SU-DHL-6 (cell line): ENCODE measurements at regions not wholly inside any gene's neighbourhood (a gene's known extent, or its start where the extent isn't known, plus 50 kb on each side); places are given as distances from the start of the nearest gene placed in this dataset.

Source experiments
- H2AFZ ChIP-seq: fragments of 200-600 bp; sonication (generic); 2 replicates; pipeline ENCODE4 v1.6.1; 2014; ENCODE audit warnings: low read depth, mild to moderate bottlenecking, moderate library complexity, mixed read lengths, antibody characterized with exemption, low read length; ENCODE audit not compliant: severe bottlenecking
- H3F3A ChIP-seq: fragments of 200-600 bp; shearing (Covaris generic); 2 replicates; pipeline ENCODE4 v1.6.0; 2016; ENCODE audit warnings: antibody characterized with exemption, mild to moderate bottlenecking; ENCODE audit not compliant: insufficient read depth
- H3K27ac ChIP-seq: fragments of 200-600 bp; sonication (generic); 2 replicates; pipeline ENCODE4 v1.5.1; 2016; ENCODE audit warnings: low read depth, mild to moderate bottlenecking, low read length, moderate library complexity, mixed read lengths
- H3K27me3 ChIP-seq: fragments of 200-600 bp; sonication (generic), shearing (Covaris generic); 2 replicates; pipeline ENCODE4 v1.6.0; 2014; ENCODE audit warnings: mild to moderate bottlenecking, low read length
- H3K36me3 ChIP-seq: fragments of 200-600 bp; sonication (generic); 2 replicates; pipeline ENCODE4 v1.6.1; 2014; ENCODE audit warnings: mild to moderate bottlenecking, low read length, mixed read lengths
- H3K4me2 ChIP-seq: fragments of 300-600, 200-600 bp; shearing (Covaris generic), sonication (generic); 2 replicates; pipeline ENCODE4 v1.6.0; 2014; ENCODE audit warnings: low read length, low read depth, mild to moderate bottlenecking; ENCODE audit not compliant: poor library complexity, severe bottlenecking
- H3K4me3 ChIP-seq: fragments of 200-600 bp; sonication (generic); 2 replicates; pipeline ENCODE4 v1.5.1; 2014; ENCODE audit warnings: antibody characterized with exemption, low read length, mild to moderate bottlenecking, mixed read lengths; ENCODE audit not compliant: insufficient read depth, poor library complexity, severe bottlenecking
- H3K79me2 ChIP-seq: fragments of 200-600 bp; sonication (generic); 2 replicates; pipeline ENCODE4 v1.6.1; 2014; ENCODE audit warnings: mild to moderate bottlenecking, low read length, moderate library complexity; ENCODE audit not compliant: insufficient read depth
- H3K9ac ChIP-seq: fragments of 200-600 bp; sonication (generic); 2 replicates; pipeline ENCODE4 v1.7.0; 2014; ENCODE audit warnings: mild to moderate bottlenecking, low read length
- H3K9me2 ChIP-seq: fragments of 200-600 bp; sonication (generic); replicated peaks from 2 replicates; pipeline ENCODE4 v1.6.1; 2014; ENCODE audit warnings: low read length; ENCODE audit not compliant: insufficient read depth
- H3K9me3 ChIP-seq: fragments of 200-600 bp; sonication (generic); 2 replicates; pipeline ENCODE4 v1.6.1; 2014; ENCODE audit warnings: low read length, mixed read lengths; ENCODE audit not compliant: insufficient read depth
- H4K20me1 ChIP-seq: fragments of 200-600 bp; sonication (generic); 2 replicates; pipeline ENCODE4 v1.6.1; 2014; ENCODE audit warnings: low read depth, mild to moderate bottlenecking, antibody characterized with exemption, low read length, moderate library complexity, mixed read lengths
- CTCF ChIP-seq: fragments of 200-600 bp; sonication (generic); IDR thresholded peaks from one replicate; pipeline ENCODE4 v1.5.1; 2017; ENCODE audit warnings: antibody characterized with exemption, mild to moderate bottlenecking, low read length, moderate library complexity; ENCODE audit not compliant: insufficient read depth, poor library complexity, severe bottlenecking
- EZH2phosphoT487 ChIP-seq: fragments of 200-600 bp; sonication (generic), shearing (Covaris generic); conservative IDR thresholded peaks from 2 replicates; pipeline ENCODE4 v1.6.1; 2018; ENCODE audit warnings: mild to moderate bottlenecking, antibody characterized with exemption, low read length, moderate library complexity, mixed read lengths

DNA sequence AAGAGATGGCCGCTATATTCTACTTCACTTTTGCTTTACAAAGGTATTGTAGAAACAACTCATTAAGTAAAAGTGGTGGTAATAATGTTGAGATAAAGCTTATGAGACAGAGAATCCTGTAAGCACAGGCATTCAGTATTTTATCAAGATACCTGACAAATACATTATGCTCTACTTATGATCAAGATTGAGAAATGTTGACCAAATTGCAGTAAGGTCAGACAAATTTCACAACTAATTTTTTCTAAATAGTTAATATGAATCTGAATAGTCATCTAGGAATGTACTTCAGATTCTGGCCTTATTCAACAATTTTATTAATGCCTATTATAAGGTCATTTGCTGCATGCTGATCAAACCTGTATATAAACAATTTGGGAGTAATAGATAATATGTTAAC, 95.1 kb upstream of the MBNL1 start:
- Histone ChIP-seq H3K9me2 (no peaks in the 10 kb centered on the region), H3F3A (no peaks in the 10 kb centered on the region), H3K27ac (no peak overlapping the region), H3K36me3 (no peaks in the 10 kb centered on the region), H2AFZ (no peak overlapping the region), H3K79me2 (no peaks in the 10 kb centered on the region), H3K9me3 (0 out of 2 replicates have a peak, but pooled peaks cover 4% of the 10 kb centered on the region), H4K20me1 (no peaks in the 10 kb centered on the region), H3K9ac (no peak overlapping the region), H3K4me3 (no peak overlapping the region), H3K4me2 (no peak overlapping the region), H3K27me3 (no peaks in the 10 kb centered on the region)
- TF ChIP-seq EZH2phosphoT487 (no peak), CTCF (no peak)

DNA sequence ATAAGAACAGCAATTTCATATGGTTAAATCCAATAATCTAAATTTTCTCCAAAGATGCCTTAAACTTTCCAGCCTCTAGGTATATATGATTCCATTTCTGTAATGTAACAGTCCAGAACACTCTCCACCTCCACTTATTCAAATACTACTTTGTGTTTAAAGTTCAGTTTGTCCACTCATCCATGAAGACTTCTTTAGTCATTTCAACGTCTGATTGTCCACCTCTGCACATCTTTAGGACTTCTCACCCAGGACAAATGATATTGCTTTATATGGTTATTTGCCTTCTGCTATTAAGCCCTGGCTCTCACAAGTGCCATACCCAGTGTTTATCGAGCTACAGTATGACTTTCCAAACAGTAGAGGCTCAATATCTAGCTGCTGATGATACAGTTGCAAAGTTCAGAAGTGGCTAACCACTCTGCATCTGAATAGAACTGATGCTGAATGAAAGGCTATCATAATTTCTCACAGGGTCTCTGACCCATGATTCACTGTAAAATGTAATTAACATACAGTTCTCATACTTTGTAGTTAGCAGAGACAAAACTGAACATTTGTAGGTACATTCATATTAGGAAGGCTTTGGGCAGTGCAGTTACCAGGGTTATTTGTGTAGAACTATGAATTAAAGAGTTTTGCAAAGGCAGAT, 93.7 kb upstream of the MBNL1 start:
- H3K4me3 ChIP-seq, result no peak overlapping the region
- TF ChIP-seq EZH2phosphoT487 (no peak), CTCF (no peak)
- H2AFZ ChIP-seq, result no peak overlapping the region
- H3K9me3 ChIP-seq, result 0 out of 2 replicates have a peak, but pooled peaks cover 4% of the 10 kb centered on the region
- no peaks in the 10 kb centered on the region for H3K27me3 ChIP-seq
- H3K79me2 ChIP-seq, result no peaks in the 10 kb centered on the region
- H3K9me2 ChIP-seq, result no peaks in the 10 kb centered on the region
- no peaks in the 10 kb centered on the region for H4K20me1 ChIP-seq
- H3K27ac ChIP-seq, result no peak overlapping the region
- no peak overlapping the region for H3K4me2 ChIP-seq
- no peak overlapping the region for H3K9ac ChIP-seq
- H3F3A ChIP-seq, result no peaks in the 10 kb centered on the region
- H3K36me3 ChIP-seq, result no peaks in the 10 kb centered on the region

DNA sequence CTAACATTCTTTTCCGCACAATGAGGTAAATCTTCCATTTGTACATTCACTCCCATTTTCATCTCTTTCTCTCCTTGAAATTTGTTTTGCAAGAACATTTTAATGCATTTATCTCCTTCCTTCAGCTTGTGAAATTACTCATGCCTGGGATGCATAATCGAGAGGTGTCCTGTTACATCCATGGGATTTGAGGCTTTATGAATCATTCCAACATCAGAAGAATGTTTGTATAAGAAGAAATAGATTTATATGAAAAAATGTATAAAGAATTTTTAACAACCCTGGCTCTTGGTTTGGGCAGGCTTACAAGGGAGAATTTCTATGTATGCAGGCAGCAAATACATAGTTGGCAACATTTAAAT, 93.2 kb upstream of the MBNL1 start:
- Histone ChIP-seq H3K9ac (no peak overlapping the region), H3K4me2 (no peak overlapping the region), H3K79me2 (no peaks in the 10 kb centered on the region), H4K20me1 (no peaks in the 10 kb centered on the region), H3K27ac (no peak overlapping the region), H3K4me3 (no peak overlapping the region), H2AFZ (no peak overlapping the region), H3K9me2 (no peaks in the 10 kb centered on the region), H3K9me3 (0 out of 2 replicates have a peak, but pooled peaks cover 4% of the 10 kb centered on the region), H3K36me3 (no peaks in the 10 kb centered on the region), H3F3A (no peaks in the 10 kb centered on the region), H3K27me3 (no peaks in the 10 kb centered on the region)
- no peak for TF ChIP-seq CTCF
- no peak for TF ChIP-seq EZH2phosphoT487

GRCh38 chr3:152176241-152176640, 92.5 kb upstream of the MBNL1 start:
- TF ChIP-seq EZH2phosphoT487, result no peak
- TF ChIP-seq CTCF, result no peak
- no peaks in the 10 kb centered on the region for H3K79me2 ChIP-seq
- H3K36me3 ChIP-seq, result no peaks in the 10 kb centered on the region
- H3K27me3 ChIP-seq, result no peaks in the 10 kb centered on the region
- no peaks in the 10 kb centered on the region for H3K9me2 ChIP-seq
- H3K9ac ChIP-seq, result no peak overlapping the region
- H4K20me1 ChIP-seq, result no peaks in the 10 kb centered on the region
- H3K4me2 ChIP-seq, result no peak overlapping the region
- H3K4me3 ChIP-seq, result no peak overlapping the region
- H3F3A ChIP-seq, result no peaks in the 10 kb centered on the region
- H3K27ac ChIP-seq, result no peak overlapping the region
- 0 out of 2 replicates have a peak, but pooled peaks cover 2% of the 10 kb centered on the region for H3K9me3 ChIP-seq
- no peak overlapping the region for H2AFZ ChIP-seq
